CD4-positive, alpha-beta T cell (primary cell): ENCODE measurements at regions not wholly inside any gene's neighbourhood (a gene's known extent, or its start where the extent isn't known, plus 50 kb on each side); places are given as distances from the start of the nearest gene placed in this dataset.

Source experiments
- ATAC-seq: fragments of 200-7000 bp; cut with Tn5 transposase; one replicate; pipeline ENCODE4 v1.10.0; 2022; ENCODE audit warnings: mild to moderate bottlenecking; ENCODE audit not compliant: poor library complexity
- CTCF ChIA-PET: fragments of 350-600 bp; sonication (Branson Sonifier 250); formaldehyde crosslinking; loops from one replicate; lab custom pipeline; 2021; ENCODE audit warnings: antibody characterized with exemption, inconsistent platforms; lab: Charles Lee
- POLR2A ChIA-PET: fragments of 350-600 bp; sonication (Branson Sonifier 250); formaldehyde crosslinking; loops from one replicate; lab custom pipeline; 2021; ENCODE audit warnings: antibody characterized with exemption, inconsistent platforms; lab: Charles Lee
- DNase-seq, 14 experiments: peaks; one replicate each; pipeline ENCODE4 v3.0.0-alpha.2; 2013 to 2020; ENCODE audit warnings: mixed read lengths in 2 of 14
- H3K27ac ChIP-seq, 2 donors: one replicate each; pipeline versions ENCODE4 v1.5.1 to v1.7.0; 2013; ENCODE audit warnings: low read length in 2 of 2, low read depth in 1 of 2, mild to moderate bottlenecking in 1 of 2
- H3K27me3 ChIP-seq, 2 experiments: 1 replicate in 1 of 2; 2 replicates in 1 of 2; pipeline versions ENCODE4 v1.6.1 to v1.7.0; 2013; ENCODE audit warnings: low read length in 2 of 2, control low read depth in 1 of 2, mild to moderate bottlenecking in 1 of 2, moderate library complexity in 1 of 2; ENCODE audit not compliant: insufficient read depth in 2 of 2, control insufficient read depth in 1 of 2
- H3K36me3 ChIP-seq: one replicate; pipeline ENCODE4 v1.6.1; 2013; ENCODE audit warnings: low read length, control low read depth; ENCODE audit not compliant: insufficient read depth
- H3K4me1 ChIP-seq: one replicate; pipeline ENCODE4 v1.6.1; 2013; ENCODE audit warnings: low read length, control low read depth; ENCODE audit not compliant: insufficient read depth
- H3K4me3 ChIP-seq: one replicate; pipeline ENCODE4 v1.5.1; 2013; ENCODE audit warnings: mild to moderate bottlenecking, low read length, moderate library complexity
- H3K9me3 ChIP-seq, 2 experiments: 1 replicate in 1 of 2; 2 replicates in 1 of 2; pipeline versions ENCODE4 v1.6.1 to v1.7.0; 2013; ENCODE audit warnings: low read length in 2 of 2, mild to moderate bottlenecking in 2 of 2, control low read depth in 1 of 2, moderate library complexity in 1 of 2; ENCODE audit not compliant: control insufficient read depth in 1 of 2, insufficient read depth in 1 of 2
- H3K27ac Mint-ChIP-seq: one replicate; pipeline ENCODE4 v1.8.0; 2020; ENCODE audit warnings: mixed read lengths
- H3K27me3 Mint-ChIP-seq: one replicate; pipeline ENCODE4 v1.8.0; 2021; ENCODE audit warnings: mixed read lengths
- H3K36me3 Mint-ChIP-seq: one replicate; pipeline ENCODE4 v1.8.0; 2021; ENCODE audit warnings: low read depth, mixed read lengths
- H3K4me1 Mint-ChIP-seq: one replicate; pipeline ENCODE4 v1.8.0; 2021; ENCODE audit warnings: low read depth, mixed read lengths
- H3K4me3 Mint-ChIP-seq: one replicate; pipeline ENCODE4 v1.8.0; 2020; ENCODE audit warnings: mild to moderate bottlenecking, mixed read lengths
- H3K9me3 Mint-ChIP-seq: one replicate; pipeline ENCODE4 v1.8.0; 2020; ENCODE audit warnings: mixed read lengths
- intact Hi-C, 2 experiments: fragments of 100-400 bp; cut with DNase I in 1 of 2; cut with micrococcal nuclease in 1 of 2; formaldehyde crosslinking; loops; one replicate each; pipeline versions ENCODE4 v1.15.1 to v1.9.0; 2023 to 2025; cut with DNase I, micrococcal nuclease
- TF ChIP-seq, protein P1 (sequence below): fragments of 200-600 bp; IDR thresholded peaks from one replicate; pipeline ENCODE4 v1.8.0; 2022; ENCODE audit warnings: antibody characterized with exemption, mild to moderate bottlenecking

GRCh38 chr4:132396636-132397035, 752.5 kb upstream of the PCDH10 start:
- Mint-ChIP-seq H3K27ac (no peak overlapping the region), H3K4me3 (no peak overlapping the region), H3K9me3 (no peaks in the 10 kb centered on the region), H3K27me3 (no peaks in the 10 kb centered on the region), H3K36me3 (no peaks in the 10 kb centered on the region), H3K4me1 (no peaks in the 10 kb centered on the region)
- Histone ChIP-seq H3K9me3 (no peaks in the 10 kb centered on the region), H3K27me3 (no peaks in the 10 kb centered on the region), H3K27ac (no peak overlapping the region), H3K4me1 (no peaks in the 10 kb centered on the region), H3K36me3 (no peaks in the 10 kb centered on the region), H3K4me3 (no peak overlapping the region)
- CTCF ChIA-PET = no interaction called here
- ATAC-seq (no peak), DNase-seq (no peak)
- TF ChIP-seq, protein P1, sequence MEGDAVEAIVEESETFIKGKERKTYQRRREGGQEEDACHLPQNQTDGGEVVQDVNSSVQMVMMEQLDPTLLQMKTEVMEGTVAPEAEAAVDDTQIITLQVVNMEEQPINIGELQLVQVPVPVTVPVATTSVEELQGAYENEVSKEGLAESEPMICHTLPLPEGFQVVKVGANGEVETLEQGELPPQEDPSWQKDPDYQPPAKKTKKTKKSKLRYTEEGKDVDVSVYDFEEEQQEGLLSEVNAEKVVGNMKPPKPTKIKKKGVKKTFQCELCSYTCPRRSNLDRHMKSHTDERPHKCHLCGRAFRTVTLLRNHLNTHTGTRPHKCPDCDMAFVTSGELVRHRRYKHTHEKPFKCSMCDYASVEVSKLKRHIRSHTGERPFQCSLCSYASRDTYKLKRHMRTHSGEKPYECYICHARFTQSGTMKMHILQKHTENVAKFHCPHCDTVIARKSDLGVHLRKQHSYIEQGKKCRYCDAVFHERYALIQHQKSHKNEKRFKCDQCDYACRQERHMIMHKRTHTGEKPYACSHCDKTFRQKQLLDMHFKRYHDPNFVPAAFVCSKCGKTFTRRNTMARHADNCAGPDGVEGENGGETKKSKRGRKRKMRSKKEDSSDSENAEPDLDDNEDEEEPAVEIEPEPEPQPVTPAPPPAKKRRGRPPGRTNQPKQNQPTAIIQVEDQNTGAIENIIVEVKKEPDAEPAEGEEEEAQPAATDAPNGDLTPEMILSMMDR = no peak
- POLR2A ChIA-PET = no interaction called here
- intact Hi-C loops = no loop called here

DNA sequence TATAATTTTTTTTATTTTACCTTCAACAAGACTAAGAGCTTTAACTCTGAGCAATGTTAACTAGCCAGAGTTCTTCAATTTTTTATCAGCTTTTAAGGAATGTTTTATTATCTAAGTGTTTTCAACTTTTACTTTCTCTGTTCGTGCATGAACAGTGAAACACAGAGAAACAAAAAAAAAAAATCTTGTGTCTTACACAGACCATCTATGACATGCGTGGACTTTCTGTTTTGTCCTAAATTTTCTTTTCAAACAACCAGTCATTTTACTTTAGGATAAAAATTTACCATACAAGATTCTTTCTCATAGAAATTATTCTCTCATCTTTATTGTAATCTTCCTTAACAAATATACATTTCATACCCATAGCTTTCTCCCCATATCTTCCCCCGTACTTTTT, 731.9 kb upstream of the PCDH10 start:
- DNase-seq (no peak), ATAC-seq (no peak)
- H3K27ac ChIP-seq = no peak overlapping the region
- no peaks in the 10 kb centered on the region for H3K9me3 ChIP-seq
- no peaks in the 10 kb centered on the region for H3K36me3 Mint-ChIP-seq
- H3K27ac Mint-ChIP-seq = no peak overlapping the region
- no peaks in the 10 kb centered on the region for H3K27me3 Mint-ChIP-seq
- no peaks in the 10 kb centered on the region for H3K27me3 ChIP-seq
- no peaks in the 10 kb centered on the region for H3K36me3 ChIP-seq
- ChIA-PET POLR2A (no interaction called here), CTCF (no interaction called here)
- H3K4me1 Mint-ChIP-seq = no peaks in the 10 kb centered on the region
- intact Hi-C loops = no loop called here
- no peak overlapping the region for H3K4me3 ChIP-seq
- peaks cover 12% of the 10 kb centered on the region for H3K9me3 Mint-ChIP-seq
- H3K4me1 ChIP-seq = no peaks in the 10 kb centered on the region
- TF ChIP-seq, protein P1 = no peak
- H3K4me3 Mint-ChIP-seq = no peak overlapping the region

DNA sequence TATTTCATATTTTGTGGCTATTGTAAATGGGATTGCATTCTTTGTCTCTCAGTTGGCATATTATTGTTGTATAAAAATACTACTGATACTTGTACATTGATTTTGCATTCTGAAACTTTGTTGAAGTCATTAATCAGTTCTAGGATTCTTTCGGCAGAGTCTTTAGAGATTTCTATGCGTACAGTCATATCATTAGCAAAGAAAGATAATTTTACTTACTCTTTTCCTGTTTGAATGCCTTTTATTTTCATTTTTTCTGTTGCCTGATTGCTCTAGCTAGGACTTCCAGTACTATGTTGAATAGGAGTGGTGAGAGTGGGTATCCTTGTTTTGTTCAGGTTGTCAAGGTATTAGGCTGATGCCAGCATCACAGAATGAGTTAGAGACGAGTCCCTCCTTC, 722.0 kb upstream of the PCDH10 start:
- no peaks in the 10 kb centered on the region for H3K4me1 Mint-ChIP-seq
- no peak for ATAC-seq
- CTCF ChIA-PET = no interaction called here

More for the DNA sequence above, 722.0 kb upstream of the PCDH10 start:
- Mint-ChIP-seq H3K27ac (no peak overlapping the region), H3K27me3 (no peaks in the 10 kb centered on the region), H3K4me3 (no peak overlapping the region), H3K36me3 (no peaks in the 10 kb centered on the region), H3K9me3 (peaks cover 10% of the 10 kb centered on the region)
- H3K27me3 ChIP-seq = no peaks in the 10 kb centered on the region
- no peak for DNase-seq
- no peaks in the 10 kb centered on the region for H3K4me1 ChIP-seq
- H3K27ac ChIP-seq = no peak overlapping the region
- H3K36me3 ChIP-seq = no peaks in the 10 kb centered on the region
- peaks cover 0 to 3% of the 10 kb centered on the region in 2 experiments for H3K9me3 ChIP-seq
- intact Hi-C loops = no loop called here
- TF ChIP-seq, protein P1 = no peak
- no peak overlapping the region for H3K4me3 ChIP-seq
- POLR2A ChIA-PET = no interaction called here
